Suprapubic skin (tissue), 4 donors: ENCODE measurements at regions not wholly inside any gene's neighbourhood (a gene's known extent, or its start where the extent isn't known, plus 50 kb on each side); places are given as distances from the start of the nearest gene placed in this dataset.

ENCODE experiments used
- DNase-seq, 2 donors: peaks; one replicate each; pipeline ENCODE4 v3.0.0-alpha.2; 2019; ENCODE audit warnings: low spot score in 2 of 2
- H3K27ac ChIP-seq: fragments of 200-600 bp; sonication (generic); one replicate; pipeline ENCODE4 v1.5.1; 2019
- H3K27me3 ChIP-seq: fragments of 200-600 bp; sonication (generic); one replicate; pipeline ENCODE4 v1.5.1; 2019
- H3K36me3 ChIP-seq: fragments of 200-600 bp; sonication (generic); one replicate; pipeline ENCODE4 v1.5.1; 2019
- H3K4me1 ChIP-seq: fragments of 200-600 bp; sonication (generic); one replicate; pipeline ENCODE4 v1.5.1; 2019
- H3K4me3 ChIP-seq: fragments of 200-600 bp; sonication (generic); one replicate; pipeline ENCODE4 v1.5.1; 2019; ENCODE audit warnings: mild to moderate bottlenecking
- H3K9me3 ChIP-seq: fragments of 200-600 bp; sonication (generic); one replicate; pipeline ENCODE4 v1.5.1; 2019
- CTCF ChIP-seq, 2 donors: fragments of 200-600 bp in 1 of 2; fragments of 450-650 bp in 1 of 2; sonication (generic) in 1 of 2; IDR thresholded peaks; one replicate each; pipeline ENCODE4 v1.5.1; 2016 to 2019; ENCODE audit warnings: antibody characterized with exemption in 2 of 2, mild to moderate bottlenecking in 1 of 2, moderate library complexity in 1 of 2
- EP300 ChIP-seq: sonication (generic); formaldehyde crosslinking; IDR thresholded peaks from one replicate; pipeline ENCODE4 v1.6.1; 2017; ENCODE audit warnings: antibody characterized with exemption
- POLR2A ChIP-seq, 2 donors: fragments of 450-650 bp; IDR thresholded peaks; one replicate each; pipeline ENCODE4 v1.6.1; 2017; ENCODE audit warnings: antibody characterized with exemption in 2 of 2, mild to moderate bottlenecking in 2 of 2, moderate library complexity in 2 of 2
- POLR2AphosphoS5 ChIP-seq, 3 donors: sonication (generic); formaldehyde crosslinking; IDR thresholded peaks; one replicate each; pipeline ENCODE4 v1.6.1; 2017; ENCODE audit warnings: antibody characterized with exemption in 3 of 3
- WGBS: methylation state at CpG from one replicate; pipeline ENCODE4 v1.1.5; 2018; 5-methylcytosine and 5-hydroxymethylcytosine counted together

DNA sequence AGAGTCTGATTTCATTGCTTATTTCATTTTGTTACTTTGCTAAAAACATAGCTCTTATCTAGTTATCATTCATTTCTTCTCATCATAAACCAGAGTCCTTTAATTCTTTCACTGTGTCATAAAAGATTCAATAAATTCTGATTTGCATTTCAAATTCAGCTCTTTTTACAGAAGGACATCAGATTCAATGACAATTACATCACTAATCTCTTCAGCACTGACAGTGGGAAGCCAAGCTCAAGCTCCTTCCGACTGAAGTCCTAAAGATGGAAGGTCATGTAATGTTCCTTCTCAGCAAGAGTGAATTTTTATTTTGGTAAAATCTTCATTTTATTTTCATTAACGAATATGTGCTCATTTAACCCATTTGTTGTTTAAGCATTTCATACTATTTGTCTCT lies 530.7 kb upstream of the ADGRL2 start:
- no peak overlapping the region for H3K4me3 ChIP-seq
- H3K27ac ChIP-seq = no peak overlapping the region
- no peaks in the 10 kb centered on the region for H3K36me3 ChIP-seq
- H3K9me3 ChIP-seq = no peaks in the 10 kb centered on the region
- no peaks in the 10 kb centered on the region for H3K4me1 ChIP-seq
- 82% methylated on average over 2 of the region's 2 CpGs for WGBS
- TF ChIP-seq POLR2A (IDR thresholded peaks at IDR 0.05) (no peak), CTCF (IDR thresholded peaks at IDR 0.05) (no peak), EP300 (no peak), POLR2AphosphoS5 (IDR thresholded peaks at IDR 0.05) (no peak)
- no peak for DNase-seq
- no peaks in the 10 kb centered on the region for H3K27me3 ChIP-seq

DNA sequence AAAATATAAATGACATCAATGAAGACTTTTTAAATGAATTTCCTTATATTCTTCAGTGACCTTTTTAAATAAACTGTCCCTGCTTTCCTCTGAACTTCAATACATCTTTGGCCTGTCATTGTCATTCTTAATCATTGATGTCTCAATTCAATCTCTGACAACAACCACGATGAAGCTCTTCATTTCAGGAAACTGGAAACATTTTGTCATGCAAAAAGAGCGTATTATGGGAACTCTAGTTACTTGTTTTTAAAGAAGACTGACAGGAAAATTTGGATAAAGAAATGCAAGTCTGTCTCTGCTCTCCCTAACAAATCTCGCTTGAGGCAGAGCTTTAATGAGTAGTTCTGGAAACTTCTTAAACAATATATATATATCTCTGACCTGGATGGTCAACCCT lies 535.8 kb upstream of the ADGRL2 start:
- Histone ChIP-seq H3K4me3 (no peak overlapping the region), H3K27me3 (no peaks in the 10 kb centered on the region), H3K4me1 (no peaks in the 10 kb centered on the region), H3K9me3 (no peaks in the 10 kb centered on the region), H3K27ac (no peak overlapping the region), H3K36me3 (no peaks in the 10 kb centered on the region)
- TF ChIP-seq EP300 (no peak), POLR2A (IDR thresholded peaks at IDR 0.05) (no peak), POLR2AphosphoS5 (IDR thresholded peaks at IDR 0.05) (no peak), CTCF (IDR thresholded peaks at IDR 0.05) (no peak)
- WGBS = 50% methylated on average over 3 of the region's 3 CpGs
- no peak for DNase-seq

GRCh38 chr1:81259625-81260411 lies 540.9 kb upstream of the ADGRL2 start:
- Histone ChIP-seq H3K4me3 (no peak overlapping the region), H3K27ac (no peak overlapping the region), H3K9me3 (no peaks in the 10 kb centered on the region), H3K27me3 (no peaks in the 10 kb centered on the region), H3K36me3 (no peaks in the 10 kb centered on the region), H3K4me1 (no peaks in the 10 kb centered on the region)
- TF ChIP-seq POLR2AphosphoS5 (IDR thresholded peaks at IDR 0.05) (no peak), CTCF (IDR thresholded peaks at IDR 0.05) (no peak), EP300 (no peak), POLR2A (IDR thresholded peaks at IDR 0.05) (no peak)
- no peak for DNase-seq
- 86% methylated on average over 6 of the region's 6 CpGs for WGBS

DNA sequence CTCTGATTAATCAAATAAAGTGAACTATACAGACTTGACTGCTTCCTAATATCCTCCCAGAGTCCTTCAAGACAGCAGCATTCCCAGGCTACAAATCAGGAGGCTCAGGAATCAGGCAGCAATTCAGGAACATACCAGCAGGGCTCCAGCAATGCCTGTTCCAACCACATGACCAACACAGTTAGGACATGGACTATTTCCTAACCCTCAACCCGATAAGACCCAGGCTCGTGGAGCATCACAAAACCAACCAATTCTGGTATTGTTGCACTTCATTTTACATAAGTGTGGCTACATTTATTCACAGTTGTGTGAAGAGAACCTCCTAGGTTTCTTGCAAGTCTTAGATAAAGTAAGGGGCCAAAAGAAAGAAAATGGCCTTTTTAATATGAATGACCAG lies 546.2 kb upstream of the ADGRL2 start:
- Histone ChIP-seq H3K27ac (no peak overlapping the region), H3K4me1 (no peaks in the 10 kb centered on the region), H3K27me3 (no peaks in the 10 kb centered on the region), H3K4me3 (no peak overlapping the region), H3K36me3 (no peaks in the 10 kb centered on the region), H3K9me3 (no peaks in the 10 kb centered on the region)
- TF ChIP-seq CTCF (IDR thresholded peaks at IDR 0.05) = no peak
- no peak for TF ChIP-seq POLR2AphosphoS5 (IDR thresholded peaks at IDR 0.05)
- TF ChIP-seq EP300 = no peak
- TF ChIP-seq POLR2A (IDR thresholded peaks at IDR 0.05) = no peak
- 85% methylated on average over 2 of the region's 2 CpGs for WGBS
- no peak for DNase-seq

- H3K4me1 ChIP-seq = no peaks in the 10 kb centered on the region
- H3K27me3 ChIP-seq = no peaks in the 10 kb centered on the region
- WGBS = 97% methylated on average over 2 of the region's 2 CpGs
- TF ChIP-seq POLR2AphosphoS5 (IDR thresholded peaks at IDR 0.05) = no peak
- TF ChIP-seq POLR2A (IDR thresholded peaks at IDR 0.05) = no peak
- TF ChIP-seq CTCF (IDR thresholded peaks at IDR 0.05) = no peak
- no peak for TF ChIP-seq EP300
- no peaks in the 10 kb centered on the region for H3K36me3 ChIP-seq
- DNase-seq = no peak
- no peak overlapping the region for H3K4me3 ChIP-seq
- H3K27ac ChIP-seq = no peak overlapping the region
- no peaks in the 10 kb centered on the region for H3K9me3 ChIP-seq
Measured at GRCh38 chr1:81254068-81254467, 546.7 kb upstream of the ADGRL2 start.
